DMS153 treated with DMSO at 0.1 percent for 48 hours (cell line): ENCODE measurements at regions not wholly inside any gene's neighbourhood (a gene's known extent, or its start where the extent isn't known, plus 50 kb on each side); places are given as distances from the start of the nearest gene placed in this dataset.

Experiments
- DNase-seq: peaks from one replicate; lab custom pipeline; 2025; ENCODE audit not compliant: unreplicated experiment; lab: John Stamatoyannopoulos, UW

DNA sequence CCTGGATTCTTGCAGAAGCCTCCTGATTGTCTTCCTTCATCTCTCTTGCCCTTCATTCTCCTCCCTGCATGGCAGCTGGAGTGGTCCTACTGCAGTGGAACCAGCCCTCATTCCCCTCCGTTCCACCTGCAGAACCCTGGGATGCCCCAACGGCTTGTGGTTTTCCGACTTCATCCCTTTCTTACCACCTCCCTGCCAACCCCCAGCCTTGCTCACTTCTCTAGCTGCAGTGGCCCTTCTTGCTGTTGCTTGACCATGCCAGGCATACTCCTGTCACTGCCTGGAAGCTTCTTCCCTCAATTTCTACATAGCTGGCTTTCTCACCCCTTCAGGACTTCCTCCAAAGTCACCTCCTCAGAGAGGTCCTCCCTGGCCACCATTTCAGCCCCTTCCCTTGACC lies 123.3 kb downstream of the BEGAIN start:
- DNase-seq, result no peak

DNA sequence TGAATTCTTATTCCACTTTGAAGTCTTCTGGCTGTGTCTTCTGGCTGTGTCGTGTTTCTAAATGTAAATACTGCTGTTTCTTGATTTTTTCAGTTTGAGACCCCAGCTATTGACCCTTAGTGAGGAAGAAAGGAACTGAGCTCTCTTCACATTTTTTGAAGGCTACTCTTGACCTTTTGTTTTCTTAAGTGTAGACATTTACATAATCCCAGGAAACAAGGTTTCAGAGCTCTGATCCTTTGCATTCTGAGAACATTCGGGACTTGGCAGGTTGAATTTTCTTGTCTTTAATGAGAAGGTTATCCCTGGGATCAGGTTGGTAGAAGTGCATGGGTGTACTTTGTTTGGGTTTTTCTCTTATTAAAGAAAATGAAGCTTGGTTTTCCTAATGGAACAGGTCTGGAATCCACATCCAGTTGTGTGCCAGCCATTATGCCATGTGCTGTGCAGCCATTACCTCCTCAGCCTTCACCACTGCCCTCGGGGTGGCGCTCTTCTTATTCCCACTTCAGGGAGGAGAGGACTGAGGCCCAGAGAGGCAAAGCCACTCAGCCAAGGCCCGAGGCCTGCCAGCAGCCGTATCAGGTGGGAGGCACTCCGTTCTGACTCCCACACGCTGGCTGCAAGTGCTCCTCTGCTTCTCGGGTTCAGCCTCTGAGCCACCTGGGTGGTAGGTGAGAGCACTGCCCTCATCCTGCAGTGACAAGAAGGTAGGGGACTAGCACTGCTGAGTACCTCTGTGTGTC lies 120.9 kb downstream of the BEGAIN start:
- DNase-seq, result no peak

DNA sequence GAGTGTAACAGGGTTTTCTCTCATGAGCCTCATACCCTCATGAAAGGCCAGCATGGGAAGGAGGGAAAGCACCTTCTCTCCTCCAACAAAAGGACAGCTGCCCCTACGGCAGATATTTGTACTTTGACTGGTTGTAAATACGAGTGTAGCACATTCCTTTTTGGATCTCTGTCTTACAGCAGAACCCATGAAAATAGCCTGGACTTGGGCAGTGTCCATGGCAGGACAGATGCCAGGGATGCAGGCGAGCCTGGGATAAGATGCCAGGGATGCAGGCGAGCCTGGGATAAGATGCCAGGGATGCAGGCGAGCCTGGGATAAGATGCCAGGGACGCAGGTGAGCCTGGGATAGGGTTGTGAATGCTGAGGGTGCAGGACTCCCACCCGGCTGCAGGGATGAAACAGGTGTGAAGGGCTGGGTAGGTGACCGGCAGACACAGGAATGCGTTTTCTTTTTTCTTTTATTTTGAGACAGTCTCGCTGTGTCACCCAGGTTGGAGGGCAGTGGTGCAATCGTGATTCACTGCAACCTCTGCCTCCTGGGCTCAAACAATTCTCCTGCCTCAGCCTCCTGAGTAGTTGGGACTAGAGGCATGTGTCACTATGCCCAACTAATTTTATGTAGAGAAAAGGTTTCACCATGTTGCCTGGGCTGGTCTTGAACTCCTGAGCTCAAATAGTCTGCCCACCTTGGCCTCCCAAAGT lies 120.0 kb downstream of the BEGAIN start:
- no peak for DNase-seq

DNA sequence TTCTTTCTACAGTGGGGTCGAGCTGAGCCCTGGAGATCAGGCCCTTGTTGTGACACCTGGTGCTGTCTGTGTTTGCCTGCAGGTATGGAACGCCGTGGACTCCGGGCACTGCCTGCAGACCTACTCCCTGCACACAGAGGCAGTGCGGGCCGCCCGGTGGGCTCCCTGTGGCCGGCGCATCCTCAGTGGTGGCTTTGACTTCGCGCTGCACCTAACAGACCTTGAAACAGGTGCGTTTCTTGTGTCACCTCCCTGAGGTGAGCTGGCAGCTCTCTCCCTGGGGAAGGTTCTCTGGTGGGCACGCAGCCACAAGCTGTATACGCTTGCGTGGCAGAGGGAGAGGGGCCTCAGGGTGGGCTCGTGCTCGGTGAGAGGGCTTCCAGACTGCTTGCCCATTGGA lies 119.3 kb downstream of the BEGAIN start:
- DNase-seq, result no peak

DNA sequence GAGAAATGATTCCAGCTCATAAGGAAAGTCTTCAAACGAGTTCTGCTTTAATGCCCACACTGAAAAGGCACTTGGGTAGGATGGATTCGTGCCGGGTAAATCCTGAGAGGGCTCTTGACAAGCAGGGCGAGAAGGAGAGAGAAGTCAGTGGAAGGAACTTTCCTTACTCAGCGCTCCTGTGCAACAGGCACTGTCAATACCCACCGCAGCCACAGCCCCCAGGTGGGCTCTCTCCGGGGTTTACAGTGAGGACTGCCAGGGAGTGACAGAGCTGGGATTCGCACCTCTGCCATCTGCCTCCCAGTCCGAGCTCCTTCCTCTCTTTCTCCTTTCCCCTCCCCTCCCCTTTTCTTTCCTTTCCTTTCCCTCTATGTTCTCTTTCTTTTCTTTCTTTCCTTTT lies 118.7 kb downstream of the BEGAIN start:
- DNase-seq, result no peak

DNA sequence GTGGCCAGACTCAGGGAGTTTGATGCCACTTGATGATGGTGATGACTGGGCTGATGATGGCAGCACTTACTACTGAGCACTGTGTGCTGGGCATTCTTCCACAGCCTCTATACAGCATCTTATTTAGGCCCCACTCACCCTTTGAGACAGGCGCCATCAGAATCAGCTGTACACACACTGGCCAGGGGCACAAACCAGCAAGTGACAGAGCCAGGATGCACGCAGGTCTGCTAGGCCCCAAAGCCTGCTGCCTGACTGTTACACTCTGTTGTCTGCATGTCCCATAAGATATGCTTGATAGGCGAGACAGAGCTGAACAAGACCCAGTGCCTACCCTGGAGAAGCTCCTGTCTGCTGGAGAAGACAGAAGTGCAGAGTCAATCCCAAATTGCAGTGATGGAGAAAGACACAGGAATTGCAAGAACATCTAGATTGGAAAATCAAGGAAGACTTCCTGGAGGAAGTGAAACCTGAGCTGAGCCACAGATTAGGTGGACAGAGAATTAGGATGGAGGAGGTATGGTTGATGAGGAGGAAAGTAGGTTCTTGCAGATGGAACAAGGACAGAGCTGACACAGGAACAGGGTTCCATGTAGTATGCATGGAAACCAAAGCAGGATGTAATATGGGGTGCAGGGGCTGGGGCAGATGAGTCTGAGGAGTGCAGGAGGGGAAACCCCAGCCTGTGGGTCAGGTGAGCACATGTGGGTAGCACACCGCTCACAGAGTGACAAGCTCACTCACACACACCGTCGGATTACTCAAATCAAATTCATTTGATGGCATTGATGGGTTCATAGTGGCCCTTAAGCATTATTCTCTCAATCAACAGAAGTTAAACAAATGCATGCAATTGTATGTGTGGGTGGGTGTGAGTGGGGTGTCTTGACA lies 117.3 kb downstream of the BEGAIN start:
- no peak for DNase-seq

DNA sequence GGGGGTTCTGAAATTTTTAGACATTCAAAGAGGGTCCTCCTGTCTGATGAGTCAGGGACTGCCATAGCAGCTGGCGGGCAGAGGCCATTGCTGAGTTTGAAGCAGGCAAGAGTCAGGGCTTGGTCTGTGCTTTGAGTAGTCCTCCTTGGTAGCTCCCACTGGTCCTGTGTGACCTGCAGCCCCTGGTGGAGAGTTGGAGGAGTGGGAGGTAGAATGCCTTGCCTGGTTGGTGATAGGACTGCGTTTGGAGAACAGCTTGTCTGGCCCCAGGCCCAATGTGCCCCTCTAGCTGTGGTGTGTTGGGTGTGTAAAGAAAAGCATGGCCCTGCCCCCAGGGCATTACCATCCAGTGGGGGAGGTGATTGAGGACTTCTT lies 116.7 kb downstream of the BEGAIN start:
- DNase-seq, result no peak

DNA sequence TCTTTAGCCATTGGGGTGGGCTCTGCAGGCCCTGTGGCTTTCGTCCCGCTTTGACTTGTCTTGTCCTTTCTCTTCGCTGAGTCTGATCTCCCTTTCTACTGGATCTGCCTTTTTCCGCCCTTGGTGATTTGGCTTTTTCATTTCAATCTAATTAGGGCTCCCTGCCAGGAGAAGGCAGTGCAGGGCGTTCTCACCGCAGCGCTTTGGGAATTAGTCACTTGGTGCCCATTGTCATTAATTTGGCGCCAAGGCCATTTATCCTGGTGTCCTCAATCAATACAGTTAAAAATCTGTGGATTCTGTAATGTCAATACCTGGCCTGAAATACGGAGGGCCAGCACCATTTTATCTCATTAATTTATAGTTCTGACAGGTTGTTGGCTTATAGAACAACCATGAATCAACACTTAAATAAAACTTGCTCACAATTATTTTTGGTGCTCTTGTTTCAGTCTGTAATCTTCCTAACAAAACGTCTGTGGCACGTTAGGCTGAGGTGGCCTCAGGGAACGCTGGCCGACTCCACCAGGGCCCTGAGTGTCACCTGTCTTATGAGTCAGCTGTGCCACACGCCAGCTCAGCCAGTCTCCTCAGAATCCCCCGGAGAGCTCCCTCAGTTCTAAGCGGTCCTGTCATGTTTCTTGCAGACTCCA lies 115.7 kb downstream of the BEGAIN start:
- peak; percentile 35 for DNase-seq

DNA sequence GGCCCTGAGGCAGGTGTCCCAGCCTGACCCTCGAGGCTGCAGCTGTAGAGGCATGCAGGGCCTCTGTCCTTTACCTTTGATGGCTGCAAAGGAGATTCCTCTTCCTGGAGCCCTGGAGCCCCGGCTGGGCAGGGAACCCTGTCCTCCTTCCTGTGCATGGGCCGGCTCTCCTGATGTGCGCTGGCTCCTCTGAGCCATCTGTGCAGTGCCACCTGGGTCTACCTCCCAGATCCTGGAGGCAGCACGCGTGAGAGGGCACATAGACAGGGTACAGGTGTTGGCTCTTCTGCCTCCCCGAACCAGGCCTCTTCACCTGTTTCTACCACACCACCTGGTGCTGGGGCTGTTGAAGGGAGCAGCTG lies 115.1 kb downstream of the BEGAIN start:
- DNase-seq, result peak; percentile 46

DNA sequence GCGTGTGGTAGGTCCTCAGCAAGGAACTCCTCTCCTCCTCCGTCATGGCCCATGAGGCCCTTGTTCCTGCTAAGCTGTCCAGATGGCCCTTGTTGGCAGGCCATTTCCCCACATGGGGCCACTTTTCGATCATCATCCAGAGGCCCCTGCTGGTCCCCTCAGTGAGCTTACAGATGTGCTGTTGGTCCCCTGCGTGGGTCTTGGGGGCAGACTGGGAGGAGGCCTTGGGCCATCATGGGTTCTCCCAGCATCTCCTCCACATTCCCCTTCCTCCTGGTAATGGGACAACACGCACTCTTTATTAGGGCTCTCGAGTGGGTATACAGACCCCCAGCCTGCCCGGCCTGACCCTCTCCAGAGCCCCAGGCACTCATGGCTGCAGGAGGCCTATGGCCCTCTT lies 114.7 kb downstream of the BEGAIN start:
- DNase-seq, result no peak

DNA sequence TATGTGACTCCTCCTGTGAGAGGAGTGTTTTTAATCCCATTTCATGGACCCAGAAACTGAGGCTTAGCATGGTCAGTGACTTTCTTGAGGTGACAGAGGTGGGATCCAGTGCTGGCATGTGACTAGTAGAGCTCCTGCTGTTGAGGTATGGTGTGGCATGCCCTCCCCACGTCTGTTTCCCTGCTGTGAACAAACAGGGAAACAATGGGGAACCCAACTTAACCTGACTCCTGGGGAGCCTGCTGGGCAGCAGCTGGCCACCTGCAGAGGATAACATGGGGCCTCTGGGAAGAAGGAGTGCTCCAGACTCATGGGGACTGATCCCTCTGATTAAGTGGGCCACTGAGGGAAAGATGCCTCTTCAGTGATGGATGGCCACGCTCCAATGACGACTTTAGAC lies 114.0 kb downstream of the BEGAIN start:
- DNase-seq, result no peak

DNA sequence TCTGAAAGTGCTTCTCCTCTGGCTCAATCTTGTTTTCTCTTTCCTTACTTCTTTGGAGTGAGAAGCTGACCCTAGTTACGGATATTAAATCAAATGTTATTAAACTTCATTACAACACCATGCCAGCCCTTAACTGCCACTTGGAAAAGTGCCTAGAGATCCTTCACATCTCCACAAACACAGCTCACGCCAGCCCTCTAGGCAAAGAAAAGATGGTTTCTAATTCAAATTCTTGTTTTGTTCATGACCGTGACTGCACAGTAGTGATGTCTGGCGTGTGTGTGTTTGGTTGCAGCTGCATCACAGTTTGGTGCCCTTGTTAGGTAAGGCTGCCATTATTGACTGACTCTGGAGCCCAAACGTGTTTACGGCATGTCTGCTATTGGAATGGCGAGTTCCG lies 113.0 kb downstream of the BEGAIN start:
- no peak for DNase-seq

DNA sequence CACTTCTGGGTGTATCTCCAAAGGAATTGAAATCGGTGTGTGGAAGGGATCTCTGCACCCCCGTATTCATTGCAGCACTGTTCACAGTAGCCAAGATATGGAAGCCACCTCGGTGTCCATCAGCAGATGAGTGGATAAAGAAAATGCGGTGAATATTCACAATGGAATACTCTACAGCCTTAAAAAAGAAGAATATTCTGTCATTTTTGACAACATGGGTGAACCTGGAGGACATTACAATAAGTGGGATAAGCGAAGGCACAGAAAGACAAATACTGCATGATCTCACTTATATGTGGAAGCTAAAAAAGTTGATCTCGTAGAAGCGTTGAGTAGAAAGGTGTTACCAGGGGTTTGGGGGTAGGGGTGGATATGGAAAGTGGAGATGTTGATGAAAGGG lies 111.9 kb downstream of the BEGAIN start:
- no peak for DNase-seq

DNA sequence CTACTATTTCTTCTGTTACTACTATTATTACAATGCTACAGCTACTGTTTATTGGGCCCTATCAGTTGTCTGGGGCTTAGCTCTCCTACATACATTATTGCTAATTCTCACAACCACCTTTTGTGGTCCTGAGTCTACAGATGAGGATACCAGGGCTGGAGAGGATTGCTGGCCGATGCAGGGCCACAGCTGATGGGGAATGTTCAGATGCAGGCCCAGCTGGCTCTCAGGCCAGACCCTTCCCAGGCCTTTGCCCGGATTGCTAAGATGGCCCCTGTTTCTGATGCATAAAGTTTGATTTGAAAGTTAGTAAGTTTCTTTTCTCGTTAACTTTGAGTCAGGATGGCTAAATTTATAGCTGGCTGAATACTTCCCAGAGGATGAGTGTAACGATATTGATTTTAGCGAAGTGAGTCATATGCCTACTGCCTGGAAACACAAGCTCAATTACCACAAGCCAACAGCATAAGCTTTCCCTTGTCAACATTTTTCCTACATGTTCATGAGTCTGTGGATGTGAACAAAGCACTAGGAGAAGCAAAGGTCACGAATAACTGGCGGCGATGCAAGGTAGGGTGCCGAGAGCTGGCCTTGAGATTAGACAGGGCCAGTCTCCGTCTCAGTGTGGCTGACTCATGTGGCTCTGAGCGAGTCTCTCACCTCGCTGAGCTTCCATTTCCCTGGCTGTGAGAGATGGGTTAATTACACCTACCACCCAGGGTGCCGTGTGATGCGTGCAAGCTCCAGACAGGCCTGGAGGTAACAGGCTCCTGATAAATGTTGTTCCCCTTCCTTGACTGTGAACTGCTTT lies 111.0 kb downstream of the BEGAIN start:
- DNase-seq, result no peak

DNA sequence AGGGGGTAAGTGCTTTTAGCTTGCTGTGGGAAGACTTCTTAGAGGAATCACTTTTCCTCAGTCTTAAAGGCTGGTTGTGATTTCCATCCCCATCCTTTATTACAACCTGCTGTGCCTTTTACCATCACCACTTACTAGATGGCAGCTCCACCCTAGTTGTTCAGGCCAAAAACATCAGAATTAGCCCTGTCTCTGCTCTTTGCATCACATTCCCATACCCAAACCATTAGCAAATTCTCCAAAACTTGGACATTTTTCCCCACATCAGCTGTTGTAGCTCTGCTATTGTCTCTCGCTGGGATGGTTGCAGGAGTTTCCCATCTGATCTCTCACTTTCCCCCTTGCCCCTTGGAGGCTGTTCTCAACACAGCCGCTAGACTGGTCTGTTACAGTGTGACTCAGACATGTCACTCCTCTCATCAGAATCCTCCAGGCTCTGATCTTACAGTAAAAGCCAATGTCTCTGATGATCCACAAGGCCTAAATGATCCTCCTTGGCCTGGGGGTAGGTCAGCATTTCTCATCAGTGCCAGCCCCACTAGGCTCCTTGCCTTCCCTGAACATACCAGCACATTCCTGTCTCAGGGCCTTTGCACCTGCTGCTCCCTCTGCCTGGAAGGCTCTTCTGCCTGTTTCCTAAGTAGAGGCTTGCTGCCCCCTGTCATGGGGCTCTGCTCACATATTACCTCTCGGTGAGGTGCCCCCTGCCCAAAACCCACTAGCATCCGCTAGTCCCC lies 102.5 kb downstream of the BEGAIN start:
- DNase-seq, result no peak

DNA sequence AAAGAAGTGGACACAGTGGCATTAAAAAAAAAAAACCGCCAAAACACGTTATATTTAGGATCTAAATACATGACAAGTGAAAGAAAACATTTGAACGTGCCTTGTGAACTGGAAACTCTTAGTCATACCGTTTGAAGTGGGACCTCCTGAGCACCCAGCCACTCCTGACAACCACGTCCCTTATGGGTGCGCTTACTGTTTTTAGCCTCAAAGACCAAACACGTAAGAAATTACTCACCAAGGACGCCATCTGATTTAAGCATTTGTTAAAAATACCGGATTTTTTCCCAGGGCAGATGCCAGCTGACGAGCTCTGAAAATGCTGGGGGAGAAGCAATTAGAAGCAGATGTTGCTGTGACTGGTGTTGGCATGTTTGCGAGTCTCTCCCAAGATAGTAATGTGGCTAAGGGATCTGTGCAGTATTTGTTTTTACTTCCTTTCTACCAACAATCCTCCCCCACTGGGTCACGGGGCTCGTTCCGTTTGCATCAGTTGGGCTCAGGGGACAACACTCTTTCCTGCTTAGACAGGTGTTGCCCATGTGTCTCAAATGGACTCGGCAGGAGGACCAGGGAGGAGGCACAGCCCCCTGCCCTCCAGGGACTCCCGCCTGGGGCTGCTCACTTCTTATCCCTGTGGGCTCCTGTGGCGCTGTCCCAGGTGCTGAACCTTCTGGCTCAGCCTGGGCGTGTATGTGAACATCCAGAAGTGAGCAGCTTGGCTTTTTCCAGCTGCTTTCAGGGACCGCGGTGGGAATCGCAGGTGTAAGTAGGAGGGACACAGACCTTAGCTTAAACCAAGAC lies 101.0 kb downstream of the BEGAIN start:
- DNase-seq, result no peak
